ENCODE measurements at regions not wholly inside any gene's neighbourhood (a gene's known extent, or its start where the extent isn't known, plus 50 kb on each side); places are given as distances from the start of the nearest gene placed in this dataset.

DNA sequence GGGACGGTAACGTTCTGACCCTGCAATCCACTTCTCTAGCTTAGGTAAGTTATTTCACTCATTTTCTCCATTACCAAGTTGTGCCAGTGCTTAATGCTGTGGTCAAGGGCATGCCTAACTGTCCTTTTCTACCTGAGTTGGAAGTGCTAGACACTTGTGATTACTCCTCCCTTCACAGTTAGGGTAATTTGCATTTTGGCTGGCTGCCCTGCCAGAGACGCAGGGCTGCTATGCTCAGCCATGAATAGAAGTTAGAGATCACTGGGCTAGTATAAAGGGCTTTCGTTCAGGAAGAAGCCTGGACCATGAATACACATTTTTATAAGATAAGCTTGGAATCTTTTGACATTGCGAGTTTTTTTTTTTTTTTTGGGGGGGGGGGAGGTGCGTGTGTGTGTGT, 633.2 kb upstream of the NEGR1 start:
- ChIA-PET CTCF (no interaction called here), POLR2A (no interaction called here)
- Histone ChIP-seq H3K4me3 (ENCODE audit: low read depth, low read length) (no peak overlapping the region), H3K27ac (ENCODE audit: low read depth, low read length) (no peak overlapping the region), H3K27me3 (ENCODE audit: control insufficient read depth, insufficient read depth, low read length) (no peaks in the 10 kb centered on the region), H3K9me3 (ENCODE audit: control insufficient read depth, insufficient read depth, low read length) (no peaks in the 10 kb centered on the region)
- TF ChIP-seq CTCF (IDR thresholded peaks at IDR 0.05; ENCODE audit: low read depth, low read length), result no peak
- DNase-seq (ENCODE audit: low read depth, low spot score), result no peak

GRCh38 chr1:72911656-72912055, 629.3 kb upstream of the NEGR1 start:
- no peak for TF ChIP-seq CTCF (IDR thresholded peaks at IDR 0.05; ENCODE audit: low read depth, low read length)
- Histone ChIP-seq H3K4me3 (ENCODE audit: low read depth, low read length) (no peak overlapping the region), H3K27me3 (ENCODE audit: control insufficient read depth, insufficient read depth, low read length) (no peaks in the 10 kb centered on the region), H3K27ac (ENCODE audit: low read depth, low read length) (no peak overlapping the region), H3K9me3 (ENCODE audit: control insufficient read depth, insufficient read depth, low read length) (no peaks in the 10 kb centered on the region)
- DNase-seq (ENCODE audit: low read depth, low spot score), result no peak
- ChIA-PET CTCF (no interaction called here), POLR2A (no interaction called here)

- Histone ChIP-seq H3K27me3 (ENCODE audit: control insufficient read depth, insufficient read depth, low read length) (no peaks in the 10 kb centered on the region), H3K4me3 (ENCODE audit: low read depth, low read length) (no peak overlapping the region), H3K9me3 (ENCODE audit: control insufficient read depth, insufficient read depth, low read length) (no peaks in the 10 kb centered on the region; the same call in 1 of the 2 replicates), H3K27ac (ENCODE audit: low read depth, low read length) (no peak overlapping the region)
- ChIA-PET POLR2A (no interaction called here), CTCF (no interaction called here)
- DNase-seq (ENCODE audit: low read depth, low spot score), result no peak
- no peak for TF ChIP-seq CTCF (IDR thresholded peaks at IDR 0.05; ENCODE audit: low read depth, low read length)
Measured at GRCh38 chr1:72896256-72896655, 613.9 kb upstream of the NEGR1 start.

DNA sequence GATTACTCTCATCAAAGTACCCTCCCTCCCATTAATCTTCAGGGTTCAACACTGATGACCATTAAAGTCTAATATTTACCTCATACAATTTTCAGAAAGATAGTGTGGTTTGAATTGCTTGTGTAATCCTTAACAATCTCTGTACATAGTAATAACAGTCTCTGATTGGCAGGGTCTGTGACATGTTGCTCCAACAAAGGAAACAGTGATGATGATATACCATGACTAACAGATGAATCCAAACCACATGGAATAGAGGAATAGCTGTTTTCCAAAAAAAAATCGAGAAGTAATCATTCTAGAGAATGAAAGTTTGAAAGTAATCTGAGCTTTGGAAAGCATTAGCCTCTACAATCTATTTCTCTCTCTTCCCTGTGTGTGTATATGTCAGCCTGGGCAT, 610.1 kb upstream of the NEGR1 start:
- Histone ChIP-seq H3K27ac (ENCODE audit: low read depth, low read length) (no peak overlapping the region), H3K9me3 (ENCODE audit: control insufficient read depth, insufficient read depth, low read length) (no peaks in the 10 kb centered on the region), H3K27me3 (ENCODE audit: control insufficient read depth, insufficient read depth, low read length) (no peaks in the 10 kb centered on the region), H3K4me3 (ENCODE audit: low read depth, low read length) (no peak overlapping the region)
- no peak for DNase-seq (ENCODE audit: low read depth, low spot score)
- TF ChIP-seq CTCF (IDR thresholded peaks at IDR 0.05; ENCODE audit: low read depth, low read length), result no peak
- POLR2A ChIA-PET, result no interaction called here
- CTCF ChIA-PET, result no interaction called here

DNA sequence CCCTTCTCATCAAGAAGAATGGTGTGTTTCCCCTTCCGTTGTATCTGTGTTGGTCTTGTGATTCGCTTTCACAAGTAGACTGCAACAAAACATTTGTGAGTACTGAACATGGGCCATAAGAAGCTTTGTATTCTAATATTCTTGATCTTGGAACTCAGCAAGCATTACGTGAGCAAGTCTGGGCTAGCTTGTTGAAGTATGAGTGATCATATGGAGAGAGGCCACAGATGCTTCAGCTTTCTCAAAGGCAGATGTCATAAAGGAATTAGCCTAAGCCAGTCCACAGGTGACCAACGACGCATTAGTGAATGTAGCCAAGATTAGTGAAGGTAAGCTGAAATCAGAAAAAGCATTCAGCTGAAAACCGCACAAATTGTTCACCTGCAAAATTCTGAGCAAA, 609.6 kb upstream of the NEGR1 start:
- H3K27ac ChIP-seq (ENCODE audit: low read depth, low read length), result no peak overlapping the region
- no peaks in the 10 kb centered on the region for H3K9me3 ChIP-seq (ENCODE audit: control insufficient read depth, insufficient read depth, low read length)
- H3K27me3 ChIP-seq (ENCODE audit: control insufficient read depth, insufficient read depth, low read length), result no peaks in the 10 kb centered on the region
- DNase-seq (ENCODE audit: low read depth, low spot score), result no peak
- POLR2A ChIA-PET, result no interaction called here
- CTCF ChIA-PET, result no interaction called here
- H3K4me3 ChIP-seq (ENCODE audit: low read depth, low read length), result no peak overlapping the region
- TF ChIP-seq CTCF (IDR thresholded peaks at IDR 0.05; ENCODE audit: low read depth, low read length), result no peak
